Keratinocyte (primary cell): ENCODE measurements at regions not wholly inside any gene's neighbourhood (a gene's known extent, or its start where the extent isn't known, plus 50 kb on each side); places are given as distances from the start of the nearest gene placed in this dataset.

ENCODE experiments used
- DNase-seq: peaks from one replicate; pipeline ENCODE4 v3.0.0-alpha.2; 2011; ENCODE audit warnings: low read depth, missing footprints, low spot score
- FAIRE-seq: peaks from 2 replicates; lab custom pipeline; 2011; peaks lifted over from hg19 to GRCh38; lab: Jason Lieb, UNC
- H2AFZ ChIP-seq: 2 replicates; pipeline ENCODE4 v1.6.0; 2012; ENCODE audit warnings: low read length, control low read depth, inconsistent platforms; ENCODE audit not compliant: control insufficient read depth
- H3K27ac ChIP-seq: 2 replicates; pipeline ENCODE4 v1.5.1; 2011; ENCODE audit warnings: low read length; ENCODE audit not compliant: control insufficient read depth, insufficient read depth
- H3K27me3 ChIP-seq: 3 replicates; pipeline ENCODE4 v1.6.0; 2011; ENCODE audit warnings: low read length; ENCODE audit not compliant: control insufficient read depth, insufficient read depth; ENCODE audit errors: extremely low read depth
- H3K36me3 ChIP-seq, 2 experiments: 2 replicates in 1 of 2; 3 replicates in 1 of 2; pipeline ENCODE4 v1.5.1; 2011; ENCODE audit warnings: low read length in 2 of 2, mild to moderate bottlenecking in 1 of 2; ENCODE audit not compliant: control insufficient read depth in 2 of 2, insufficient read depth in 2 of 2; ENCODE audit errors: extremely low read depth in 1 of 2
- H3K4me1 ChIP-seq: 3 replicates; pipeline ENCODE4 v1.5.1; 2011; ENCODE audit warnings: low read length; ENCODE audit not compliant: control insufficient read depth, insufficient read depth; ENCODE audit errors: extremely low read depth
- H3K4me2 ChIP-seq: 3 replicates; pipeline ENCODE4 v1.6.0; 2011; ENCODE audit warnings: low read depth, low read length; ENCODE audit not compliant: control insufficient read depth, insufficient read depth; ENCODE audit errors: extremely low read depth
- H3K4me3 ChIP-seq, 3 experiments: fragments of 200-600 bp in 1 of 3; sonication (generic) in 1 of 3; 2 replicates in 2 of 3; 3 replicates in 1 of 3; pipeline ENCODE4 v1.5.1; 2011 to 2016; ENCODE audit warnings: low read length in 3 of 3, mild to moderate bottlenecking in 3 of 3, control low read depth in 2 of 3, inconsistent platforms in 1 of 3, low read depth in 1 of 3, mixed read lengths in 1 of 3, mixed run types in 1 of 3, moderate library complexity in 1 of 3; ENCODE audit not compliant: control insufficient read depth in 2 of 3, insufficient read depth in 2 of 3; ENCODE audit errors: extremely low read depth in 1 of 3
- H3K79me2 ChIP-seq: 2 replicates; pipeline ENCODE4 v1.6.0; 2012; ENCODE audit warnings: low read length; ENCODE audit not compliant: control insufficient read depth, insufficient read depth
- H3K9ac ChIP-seq: 3 replicates; pipeline ENCODE4 v1.6.0; 2011; ENCODE audit warnings: low read length; ENCODE audit not compliant: control insufficient read depth, insufficient read depth; ENCODE audit errors: extremely low read depth
- H3K9me1 ChIP-seq: 3 replicates; pipeline ENCODE4 v1.6.0; 2011; ENCODE audit warnings: low read length; ENCODE audit not compliant: control insufficient read depth, insufficient read depth; ENCODE audit errors: extremely low read depth
- H3K9me3 ChIP-seq: 2 replicates; pipeline ENCODE4 v1.5.1; 2012; ENCODE audit warnings: low read depth, low read length; ENCODE audit not compliant: control insufficient read depth
- H4K20me1 ChIP-seq: 3 replicates; pipeline ENCODE4 v1.6.0; 2011; ENCODE audit warnings: low read length; ENCODE audit not compliant: control insufficient read depth, insufficient read depth; ENCODE audit errors: extremely low read depth
- EZH2 ChIP-seq: IDR thresholded peaks from one replicate; pipeline ENCODE4 v1.6.1; 2012; ENCODE audit warnings: inconsistent platforms, mild to moderate bottlenecking, low read length, moderate library complexity
- dilution Hi-C: fragments of 300-500 bp; cut with MboI; formaldehyde crosslinking; loops from one replicate; pipeline ENCODE4 v1.7.0; 2020; ENCODE audit warnings: low sequenced_read_pairs; ENCODE audit not compliant: extremely low pct_ligation_motif_present
- TF ChIP-seq, protein P1 (sequence below), 3 experiments: IDR thresholded peaks in 1 of 3; conservative IDR thresholded peaks in 1 of 3; optimal IDR thresholded peaks in 1 of 3; 2 replicates in 2 of 3; 3 replicates in 1 of 3; pipeline versions ENCODE3 to v1.5.1; 2011; ENCODE audit warnings: low read length in 3 of 3, mild to moderate bottlenecking in 3 of 3, moderate library complexity in 2 of 3, control low read depth in 1 of 3, inconsistent platforms in 1 of 3; ENCODE audit not compliant: insufficient read depth in 2 of 3; ENCODE audit errors: extremely low read depth in 1 of 3

DNA sequence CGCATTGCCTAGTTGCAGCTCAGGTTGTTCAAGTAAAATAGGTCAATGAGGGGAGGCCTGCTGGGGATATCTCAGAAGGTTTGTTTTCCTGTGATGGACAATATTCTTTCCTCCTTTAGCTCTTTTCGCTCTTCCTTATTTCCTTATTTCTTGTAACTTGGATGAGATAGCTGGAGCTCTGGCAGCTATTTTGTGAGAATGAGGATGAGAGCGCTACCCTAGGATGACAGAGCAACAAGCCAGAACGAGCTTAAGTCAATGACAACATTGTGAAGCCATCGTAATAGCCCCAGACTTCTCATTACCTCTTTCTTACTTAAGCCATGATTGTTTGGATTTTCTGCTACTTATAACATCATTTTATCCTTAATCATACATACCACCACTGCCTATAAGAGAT is 124.3 kb upstream of the GATB start:
- Histone ChIP-seq H3K9me3 (no peaks in the 10 kb centered on the region), H2AFZ (no peak overlapping the region), H3K4me1 (peaks cover 4% of the 10 kb centered on the region), H3K9ac (no peak overlapping the region), H3K27ac (no peak overlapping the region), H3K4me2 (no peak overlapping the region), H4K20me1 (no peaks in the 10 kb centered on the region), H3K36me3 (no peaks in the 10 kb centered on the region), H3K9me1 (no peaks in the 10 kb centered on the region), H3K4me3 (no peak overlapping the region), H3K79me2 (no peaks in the 10 kb centered on the region), H3K27me3 (no peaks in the 10 kb centered on the region)
- no peak for TF ChIP-seq EZH2
- TF ChIP-seq, protein P1, sequence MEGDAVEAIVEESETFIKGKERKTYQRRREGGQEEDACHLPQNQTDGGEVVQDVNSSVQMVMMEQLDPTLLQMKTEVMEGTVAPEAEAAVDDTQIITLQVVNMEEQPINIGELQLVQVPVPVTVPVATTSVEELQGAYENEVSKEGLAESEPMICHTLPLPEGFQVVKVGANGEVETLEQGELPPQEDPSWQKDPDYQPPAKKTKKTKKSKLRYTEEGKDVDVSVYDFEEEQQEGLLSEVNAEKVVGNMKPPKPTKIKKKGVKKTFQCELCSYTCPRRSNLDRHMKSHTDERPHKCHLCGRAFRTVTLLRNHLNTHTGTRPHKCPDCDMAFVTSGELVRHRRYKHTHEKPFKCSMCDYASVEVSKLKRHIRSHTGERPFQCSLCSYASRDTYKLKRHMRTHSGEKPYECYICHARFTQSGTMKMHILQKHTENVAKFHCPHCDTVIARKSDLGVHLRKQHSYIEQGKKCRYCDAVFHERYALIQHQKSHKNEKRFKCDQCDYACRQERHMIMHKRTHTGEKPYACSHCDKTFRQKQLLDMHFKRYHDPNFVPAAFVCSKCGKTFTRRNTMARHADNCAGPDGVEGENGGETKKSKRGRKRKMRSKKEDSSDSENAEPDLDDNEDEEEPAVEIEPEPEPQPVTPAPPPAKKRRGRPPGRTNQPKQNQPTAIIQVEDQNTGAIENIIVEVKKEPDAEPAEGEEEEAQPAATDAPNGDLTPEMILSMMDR (optimal IDR thresholded peaks at IDR 0.05 in 1 of 3, IDR thresholded peaks at IDR 0.05 in 1 of 3, conservative IDR thresholded peaks at IDR 0.05 in 1 of 3; ENCODE audit: extremely low read depth in 1 of 3, insufficient read depth in 2 of 3, low read length in 3 of 3), result no peak
- dilution Hi-C loops, result no loop called here
- DNase-seq (no peak), FAIRE-seq (no peak)

DNA sequence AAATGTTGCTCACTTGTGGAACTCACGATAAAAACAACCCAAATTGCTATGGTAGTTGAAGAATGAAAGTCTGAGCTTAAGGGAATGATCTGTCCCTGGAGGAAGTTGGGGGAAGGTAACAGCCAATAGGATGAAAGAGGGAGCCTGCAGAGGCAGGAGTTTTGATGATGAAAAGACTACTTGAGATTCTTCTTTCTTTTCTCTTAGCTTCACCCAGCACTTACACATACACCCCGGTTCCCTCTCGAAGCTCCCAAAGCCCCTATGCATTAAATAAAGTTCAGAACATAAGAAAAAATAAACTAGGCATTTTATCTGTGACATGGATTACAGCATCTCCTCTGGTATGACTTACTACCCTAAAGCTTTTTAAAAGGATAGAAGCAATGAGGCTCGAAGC is 122.9 kb upstream of the GATB start:
- no peaks in the 10 kb centered on the region for H3K27me3 ChIP-seq
- DNase-seq (no peak), FAIRE-seq (no peak)
- TF ChIP-seq EZH2, result no peak
- TF ChIP-seq, protein P1 (optimal IDR thresholded peaks at IDR 0.05 in 1 of 3, IDR thresholded peaks at IDR 0.05 in 1 of 3, conservative IDR thresholded peaks at IDR 0.05 in 1 of 3; ENCODE audit: extremely low read depth in 1 of 3, insufficient read depth in 2 of 3, low read length in 3 of 3), result no peak
- no peaks in the 10 kb centered on the region for H3K36me3 ChIP-seq
- H3K79me2 ChIP-seq, result no peaks in the 10 kb centered on the region
- peaks cover 4% of the 10 kb centered on the region for H3K4me1 ChIP-seq
- H2AFZ ChIP-seq, result no peak overlapping the region
- no peak overlapping the region for H3K4me3 ChIP-seq
- dilution Hi-C loops, result no loop called here
- no peak overlapping the region for H3K4me2 ChIP-seq
- H4K20me1 ChIP-seq, result no peaks in the 10 kb centered on the region
- no peak overlapping the region for H3K9ac ChIP-seq
- no peaks in the 10 kb centered on the region for H3K9me3 ChIP-seq
- no peak overlapping the region for H3K27ac ChIP-seq
- H3K9me1 ChIP-seq, result no peaks in the 10 kb centered on the region
